HG03342 (cell line): ENCODE measurements at regions not wholly inside any gene's neighbourhood (a gene's known extent, or its start where the extent isn't known, plus 50 kb on each side); places are given as distances from the start of the nearest gene placed in this dataset.
"Not testable (repeated sequence)": the region's sequence is repeated elsewhere in the genome, so short reads cannot be mapped to it uniquely, and the experiment has no call there.

ENCODE experiments used
- ATAC-seq: cut with Tn5 transposase; IDR thresholded peaks from one replicate; pipeline ENCODE4 v1.9.1; 2021; ENCODE audit warnings: mild to moderate bottlenecking, moderate library complexity; ENCODE audit not compliant: unreplicated experiment

GRCh38 chr5:165405340-165405739 lies 1899.9 kb downstream of the MAT2B start:
- ATAC-seq = no peak

DNA sequence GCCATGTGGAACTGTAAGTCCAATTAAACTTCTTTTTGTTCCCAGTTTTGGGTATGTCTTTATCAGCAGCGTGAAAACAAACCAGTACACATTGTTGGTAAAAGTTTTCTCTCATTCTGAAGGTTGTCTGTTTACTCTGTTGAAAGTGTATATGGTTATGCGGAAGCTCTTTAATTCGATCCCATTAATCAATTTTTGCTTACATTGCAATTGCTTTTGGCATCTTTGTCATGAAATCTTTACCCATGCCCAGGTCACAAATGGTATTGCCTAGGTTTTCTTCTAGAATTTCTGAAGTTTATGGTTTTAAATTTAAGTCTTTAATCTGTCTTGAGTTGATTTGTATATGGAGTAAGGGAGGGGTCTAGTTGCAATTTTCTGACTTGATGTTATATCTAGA lies 1901.9 kb downstream of the MAT2B start:
- ATAC-seq = no peak

DNA sequence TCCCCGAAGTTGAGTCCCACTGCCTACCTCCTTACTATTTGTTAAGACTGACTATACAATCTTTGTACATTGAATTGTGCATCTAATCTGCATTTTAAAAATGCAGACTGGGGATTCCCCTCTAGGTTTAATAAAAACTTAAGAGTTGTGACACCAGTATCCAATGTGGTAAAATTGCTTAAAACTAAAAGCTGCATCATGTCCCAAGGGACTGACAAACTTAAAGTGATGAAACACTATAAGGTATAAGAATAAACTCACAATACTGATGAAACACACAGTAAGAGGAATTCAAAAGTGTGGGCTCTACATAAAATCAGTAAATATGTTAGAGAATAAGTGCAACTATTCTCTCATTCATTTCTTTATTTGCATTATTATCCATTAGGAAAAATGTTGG lies 1905.1 kb downstream of the MAT2B start:
- no peak for ATAC-seq

DNA sequence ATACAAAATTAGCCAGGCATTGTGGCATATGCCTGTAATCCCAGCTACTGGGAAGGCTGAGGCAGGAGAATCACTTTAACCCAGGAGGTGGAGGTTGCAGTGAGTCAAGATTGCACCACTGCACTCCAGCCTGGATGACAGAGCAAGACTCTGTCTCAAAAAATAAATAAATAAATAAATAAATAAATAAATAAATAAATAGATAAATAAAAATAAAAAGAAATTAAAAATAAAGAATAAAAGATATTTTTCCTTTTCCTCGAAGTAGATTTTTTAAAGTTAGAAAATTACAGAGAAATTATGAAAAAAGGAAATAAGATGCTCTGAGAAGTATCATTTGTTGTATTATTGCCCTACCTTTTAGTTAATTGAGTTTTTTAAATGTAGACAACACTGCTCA lies 1906.1 kb downstream of the MAT2B start:
- not testable (repeated sequence) for ATAC-seq

- ATAC-seq = no peak
Observed at GRCh38 chr5:165420493-165420892, 1915.1 kb downstream of the MAT2B start.

GRCh38 chr5:165423697-165424299 lies 1918.4 kb downstream of the MAT2B start:
- ATAC-seq = no peak

DNA sequence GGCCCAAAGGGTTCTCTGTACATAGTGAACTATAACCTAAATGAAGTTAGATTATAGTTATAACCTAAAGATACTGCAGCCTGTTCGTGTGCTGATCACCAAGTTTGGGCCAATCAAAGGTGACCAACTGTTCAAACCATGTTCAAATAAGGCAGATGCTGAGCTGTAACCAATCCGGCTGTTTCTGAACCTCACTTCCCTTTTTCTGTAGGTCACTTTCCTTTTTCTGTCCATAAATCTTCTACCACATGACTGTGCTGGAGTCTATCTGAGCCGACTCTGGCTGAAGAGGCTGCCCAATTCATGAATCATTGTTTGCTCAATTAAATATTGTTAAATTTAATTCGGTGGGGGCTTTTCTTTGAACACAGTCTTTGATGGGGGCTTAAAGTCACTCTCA lies 1920.2 kb downstream of the MAT2B start:
- no peak for ATAC-seq

- no peak for ATAC-seq
Observed at GRCh38 chr5:165448753-165449152, 1943.3 kb downstream of the MAT2B start.

- no peak for ATAC-seq
Observed at GRCh38 chr5:165457859-165458481, 1952.6 kb downstream of the MAT2B start.

- ATAC-seq = no peak
Observed at GRCh38 chr5:165459232-165459631, 1953.8 kb downstream of the MAT2B start.

DNA sequence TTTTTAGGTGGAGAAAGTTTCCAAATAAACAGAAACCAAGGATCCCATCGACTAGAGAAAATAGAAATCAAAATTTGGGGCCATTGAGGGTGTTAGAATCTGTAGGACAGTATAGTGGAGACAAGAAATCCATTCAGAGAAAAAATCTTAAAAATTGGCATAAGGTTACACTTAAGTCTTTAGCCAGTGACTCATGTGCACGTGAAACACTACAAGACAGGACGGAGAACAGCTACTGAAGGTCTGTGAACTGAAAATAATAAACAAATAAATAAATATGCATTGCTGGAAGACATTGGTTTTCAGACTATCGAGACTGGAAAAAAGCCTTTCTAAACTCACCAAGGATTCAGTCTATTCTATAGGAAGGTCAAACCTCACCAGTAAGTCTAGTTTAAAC lies 1955.5 kb downstream of the MAT2B start:
- ATAC-seq = no peak

GRCh38 chr5:165477546-165477945 lies 1972.1 kb downstream of the MAT2B start:
- ATAC-seq = no peak

DNA sequence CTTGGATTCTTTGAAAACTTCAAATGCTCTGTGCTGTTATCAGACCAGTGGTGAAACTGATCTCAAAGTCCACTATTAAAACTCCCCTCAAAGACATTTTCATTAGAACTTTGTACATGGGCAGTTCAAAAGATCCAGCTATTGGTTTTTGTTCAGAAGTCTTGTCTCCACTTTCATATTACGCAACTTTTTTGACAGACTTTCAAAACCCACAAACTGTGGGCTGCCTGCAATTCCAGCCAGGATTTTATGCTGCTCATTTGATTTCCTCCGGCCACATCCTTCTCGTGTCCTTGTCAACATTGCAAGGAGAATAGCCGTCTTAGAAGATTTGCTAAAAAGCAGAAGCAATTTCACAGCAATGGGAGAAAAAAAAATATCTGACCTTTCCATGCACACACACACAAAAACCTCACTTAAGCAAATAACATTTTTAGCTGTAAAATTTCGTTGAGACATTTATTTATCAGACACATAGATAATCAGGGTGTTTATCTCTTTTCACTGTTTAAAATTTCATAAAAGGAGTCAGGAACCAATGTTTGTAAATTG lies 1990.5 kb downstream of the MAT2B start:
- ATAC-seq = no peak

DNA sequence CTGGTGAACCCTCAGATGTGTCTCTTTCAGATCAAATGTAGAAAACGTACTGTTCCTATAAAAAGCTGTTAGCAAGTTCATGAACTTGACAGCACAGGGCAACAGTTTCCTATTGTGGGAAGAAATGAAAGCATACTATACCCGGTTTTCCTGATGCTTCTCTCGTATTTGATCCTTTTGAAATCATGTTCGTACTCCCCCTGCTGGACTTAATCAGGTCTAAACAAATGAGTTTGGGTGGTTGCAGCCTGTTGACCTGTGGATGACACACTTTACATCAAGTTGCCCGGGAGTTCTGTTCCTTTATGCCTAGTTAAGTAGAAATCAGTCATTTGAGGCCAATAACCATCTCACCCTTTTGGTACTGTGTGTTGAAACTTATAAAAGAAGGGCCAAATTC lies 1992.3 kb downstream of the MAT2B start:
- ATAC-seq = no peak

DNA sequence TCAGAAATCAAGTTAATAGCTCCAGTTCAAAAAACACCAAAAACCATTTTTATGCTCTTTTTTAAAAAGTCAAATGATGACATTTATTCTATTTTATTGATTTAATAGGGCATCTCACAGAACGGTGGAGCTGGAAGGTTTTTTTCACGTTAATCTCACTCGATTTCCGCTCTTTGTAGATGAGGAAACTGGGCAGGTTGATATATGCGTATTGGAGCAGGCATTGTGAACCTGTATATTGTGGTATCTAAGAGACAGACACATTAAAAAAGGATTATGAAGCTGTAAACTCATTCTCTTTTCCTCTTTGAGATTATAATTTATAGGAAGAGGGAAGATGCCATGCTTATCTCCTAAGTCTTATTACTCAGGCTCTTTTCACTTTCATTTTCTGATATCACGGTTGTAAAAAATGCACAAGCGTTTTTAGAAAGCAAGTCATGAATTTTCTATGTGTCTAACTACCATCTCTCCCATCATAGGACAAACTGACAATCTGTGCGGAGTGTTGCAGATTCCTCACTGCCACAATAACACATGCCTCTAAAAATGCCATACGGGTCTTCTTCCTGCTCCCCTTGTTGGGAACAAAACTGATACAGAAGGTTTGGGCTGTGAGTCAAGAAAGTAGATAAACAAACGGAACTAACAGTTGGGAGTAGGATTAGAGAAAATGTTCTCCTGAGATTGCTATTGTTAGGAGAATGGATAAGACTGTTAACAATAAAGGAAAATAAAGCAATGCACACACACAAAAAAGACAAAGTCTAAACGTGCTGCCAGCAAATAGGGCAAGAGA lies 1997.7 kb downstream of the MAT2B start:
- no peak for ATAC-seq

- ATAC-seq = no peak
Observed at GRCh38 chr5:165504674-165505073, 1999.3 kb downstream of the MAT2B start.

DNA sequence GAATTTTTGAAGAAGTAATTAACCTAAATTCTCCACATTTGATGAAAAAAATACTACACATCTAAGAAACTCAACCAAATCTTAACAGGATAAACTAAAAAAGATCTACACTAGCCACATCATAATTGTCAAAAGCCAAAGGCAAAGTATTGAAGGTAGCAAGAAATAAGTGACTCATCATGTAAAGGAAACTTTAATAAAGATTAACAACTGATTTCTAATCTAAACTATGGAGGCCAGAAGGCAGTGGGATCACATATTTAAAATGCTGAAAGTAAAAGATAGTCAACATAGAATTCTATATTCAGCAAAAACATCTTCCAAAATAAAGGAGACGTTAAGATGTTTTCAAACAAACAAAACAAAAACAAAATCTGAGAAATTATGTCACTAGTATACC lies 2002.9 kb downstream of the MAT2B start:
- ATAC-seq = no peak

GRCh38 chr5:165508861-165509260 lies 2003.4 kb downstream of the MAT2B start:
- ATAC-seq = no peak

DNA sequence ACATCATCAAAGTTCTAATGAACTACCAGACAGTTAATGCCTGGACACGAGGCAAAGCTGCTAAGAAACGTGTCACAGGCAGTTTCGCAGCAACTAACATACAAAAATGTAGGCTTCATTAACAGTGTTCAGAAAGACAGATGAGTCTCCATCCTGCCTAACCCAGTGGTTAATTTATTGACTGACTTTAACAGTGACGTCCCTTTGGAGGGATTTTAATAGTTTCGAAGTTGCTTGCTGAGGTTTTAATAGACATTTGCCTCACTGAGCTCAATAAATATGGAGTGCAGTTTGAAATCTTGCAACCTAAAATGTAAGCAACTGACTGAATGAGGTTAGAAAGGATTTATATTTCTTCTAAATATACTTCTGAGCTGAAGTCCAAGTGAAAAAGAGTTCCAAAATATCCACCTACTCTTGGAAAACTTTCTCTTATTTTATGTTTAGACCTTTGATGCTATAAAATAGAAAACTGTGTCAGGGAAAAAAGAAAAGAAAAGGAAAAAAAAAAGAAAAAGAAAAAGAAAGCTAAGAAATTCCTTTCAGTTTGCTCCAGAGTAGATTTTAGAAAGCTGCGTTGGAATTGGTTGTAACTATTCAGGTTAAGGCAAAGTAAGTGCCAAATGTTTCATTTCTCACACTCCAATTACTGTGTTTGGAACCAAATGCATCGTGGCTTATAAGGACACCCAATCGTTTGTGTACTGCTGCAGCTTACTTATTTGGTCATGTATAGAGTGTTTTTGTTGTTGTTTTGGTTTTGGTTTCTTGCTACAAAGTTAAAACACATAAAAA lies 2016.6 kb downstream of the MAT2B start:
- no peak for ATAC-seq

- no peak for ATAC-seq
Observed at GRCh38 chr5:165525271-165525670, 2019.9 kb downstream of the MAT2B start.

GRCh38 chr5:165526357-165526756 lies 2020.9 kb downstream of the MAT2B start:
- ATAC-seq = no peak
